ENCODE measurements at regions not wholly inside any gene's neighbourhood (a gene's known extent, or its start where the extent isn't known, plus 50 kb on each side); places are given as distances from the start of the nearest gene placed in this dataset.
A peak's percentile ranks its signal among the peaks of the same experiment; 100 is the strongest.
"Not testable (repeated sequence)": the region's sequence is repeated elsewhere in the genome, so short reads cannot be mapped to it uniquely, and the experiment has no call there.

GRCh38 chr15:22240403-22240802 is 160.1 kb downstream of the OR4M2 start:
- DNase-seq (ENCODE audit: low spot score), result peak; percentile 83

GRCh38 chr15:22240986-22241385 is 160.7 kb downstream of the OR4M2 start:
- DNase-seq (ENCODE audit: low spot score), result peak; percentile 91

GRCh38 chr15:22241451-22241850 is 161.1 kb downstream of the OR4M2 start:
- peak; percentile 88 for DNase-seq (ENCODE audit: low spot score)

GRCh38 chr15:22242311-22242710 is 162.0 kb downstream of the OR4M2 start:
- peak; percentile 89 for DNase-seq (ENCODE audit: low spot score)

- DNase-seq (ENCODE audit: low spot score), result no peak
Measured at GRCh38 chr15:22243440-22244130, 163.3 kb downstream of the OR4M2 start.

GRCh38 chr15:22249511-22249910 is 169.2 kb downstream of the OR4M2 start:
- not testable (repeated sequence) for DNase-seq (ENCODE audit: low spot score)

GRCh38 chr15:22250501-22251290 is 170.4 kb downstream of the OR4M2 start:
- DNase-seq (ENCODE audit: low spot score), result not testable (repeated sequence)

- DNase-seq (ENCODE audit: low spot score), result no peak
Measured at GRCh38 chr15:22251422-22251821, 171.1 kb downstream of the OR4M2 start.

- DNase-seq (ENCODE audit: low spot score), result not testable (repeated sequence)
Measured at GRCh38 chr15:22252047-22252446, 171.7 kb downstream of the OR4M2 start.

GRCh38 chr15:22252521-22252920 is 172.2 kb downstream of the OR4M2 start:
- DNase-seq (ENCODE audit: low spot score), result not testable (repeated sequence)

GRCh38 chr15:22253002-22253675 is 172.8 kb downstream of the OR4M2 start:
- not testable (repeated sequence) for DNase-seq (ENCODE audit: low spot score)

- no peak for DNase-seq (ENCODE audit: low spot score)
Measured at GRCh38 chr15:22253676-22254408, 173.5 kb downstream of the OR4M2 start.

- DNase-seq (ENCODE audit: low spot score), result not testable (repeated sequence)
Measured at GRCh38 chr15:22254409-22255045, 174.2 kb downstream of the OR4M2 start.

GRCh38 chr15:22255606-22256005 is 175.3 kb downstream of the OR4M2 start:
- peak; percentile 74 for DNase-seq (ENCODE audit: low spot score)

GRCh38 chr15:22256389-22257046 is 176.2 kb downstream of the OR4M2 start:
- peak; percentile 85 for DNase-seq (ENCODE audit: low spot score)

GRCh38 chr15:22257047-22258008 is 177.0 kb downstream of the OR4M2 start:
- peak; percentile 91 for DNase-seq (ENCODE audit: low spot score)

- DNase-seq (ENCODE audit: low spot score), result no peak
Measured at GRCh38 chr15:22258009-22258397, 177.7 kb downstream of the OR4M2 start.

- DNase-seq (ENCODE audit: low spot score), result peak; percentile 88
Measured at GRCh38 chr15:22258398-22259150, 178.2 kb downstream of the OR4M2 start.

All from mesenteric fat pad (tissue), 1 donor.